Pancreas (tissue), 10 donors: ENCODE measurements at regions not wholly inside any gene's neighbourhood (a gene's known extent, or its start where the extent isn't known, plus 50 kb on each side); places are given as distances from the start of the nearest gene placed in this dataset.

Experiments
- ATAC-seq, 4 donors: fragments of 200-7000 bp; cut with Tn5 transposase; one replicate each; pipeline versions ENCODE4 v1.8.0 to v1.9.1; 2020; ENCODE audit warnings: mild to moderate bottlenecking in 4 of 4, moderate library complexity in 4 of 4
- DNase-seq, 6 donors: peaks; one replicate each; pipeline ENCODE4 v3.0.0-alpha.2; 2020
- FAIRE-seq: peaks from 2 replicates; lab custom pipeline; 2012; peaks lifted over from hg19 to GRCh38; lab: Jason Lieb, UNC
- H3K27ac ChIP-seq, 4 donors: fragments of 200-600 bp; sonication (generic); 1 replicate in 3 of 4; 2 replicates in 1 of 4; pipeline versions ENCODE4 v1.5.0 to v1.8.0; 2020
- H3K27me3 ChIP-seq, 4 donors: fragments of 200-600 bp; one replicate each; pipeline ENCODE4 v1.8.0; 2021
- H3K36me3 ChIP-seq, 3 donors: fragments of 200-600 bp; sonication (generic) in 1 of 3; one replicate each; pipeline versions ENCODE4 v1.5.0 to v1.8.0; 2020 to 2021
- H3K4me1 ChIP-seq, 3 donors: fragments of 200-600 bp; one replicate each; pipeline ENCODE4 v1.8.0; 2021
- H3K4me3 ChIP-seq, 4 donors: fragments of 200-600 bp; sonication (generic) in 2 of 4; one replicate each; pipeline versions ENCODE4 v1.5.0 to v1.8.0; 2020 to 2021
- H3K9me3 ChIP-seq, 4 donors: fragments of 200-600 bp; one replicate each; pipeline ENCODE4 v1.8.0; 2021
- WGBS, 2 donors: extraction: QIAGEN DNeasy Blood & Tissue Kit; methylation state at CpG; one replicate each; pipeline ENCODE4 v1.1.7; 2013; 5-methylcytosine and 5-hydroxymethylcytosine counted together
- intact Hi-C, 3 donors: fragments of 100-400 bp; cut with DNase I; formaldehyde crosslinking; loops; one replicate each; pipeline versions ENCODE4 v1.11.1 to v1.14.2; 2022
- TF ChIP-seq, protein P1 (sequence below), 4 donors: fragments of 200-600 bp; sonication (generic) in 3 of 4; IDR thresholded peaks; one replicate each; pipeline versions ENCODE4 v1.5.0 to v1.8.0; 2021; ENCODE audit warnings: antibody characterized with exemption in 4 of 4
- donor health status: healthy with polysubstance abuse.
- donor health status: DM: no; HTN: no; CAD: no; lungs with moderate emphysema.
- donor health status: DM: no; HTN: no; CAD: no.
- donor health status: control.
- donor health status: control.
- donor health status: Bipolar disorder and iron deficiency.
- donor health status: DM: yes; HTN: yes; CAD: no.
- donor health status: DM: no; HTN: no; CAD: no.
- donor health status: DM: no; HTN: no; CAD: no.
- donor health status: DM: yes; HTN: yes; CAD: no.

DNA sequence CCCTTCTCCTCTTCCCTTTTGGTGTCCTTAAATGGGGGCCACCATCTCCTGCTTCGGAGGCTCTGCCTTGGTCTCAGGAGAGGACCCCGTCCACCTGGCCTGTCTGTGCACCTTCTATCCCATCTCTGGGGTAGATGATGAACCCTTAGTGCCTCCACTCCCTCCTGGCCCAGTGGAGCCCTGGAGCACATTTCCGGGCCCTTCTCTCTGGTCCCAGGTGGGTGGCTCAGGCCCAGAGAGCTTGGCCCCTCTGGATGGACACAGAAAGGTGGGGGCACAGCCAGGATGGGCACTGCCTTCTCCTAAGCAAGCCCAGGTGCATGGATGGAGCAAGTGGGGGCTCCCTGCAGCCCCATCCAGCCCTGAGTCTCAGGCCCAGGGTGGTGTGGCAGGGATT, 121.4 kb upstream of the RET start:
- intact Hi-C loops, result no loop called here
- no peaks in the 10 kb centered on the region for H3K4me1 ChIP-seq
- peak in 2 of 6 donors; percentile 7 to 39 for DNase-seq
- ATAC-seq, result no peak
- 78 to 90% methylated on average over 3 of the region's 3 CpGs for WGBS, 2 donors
- TF ChIP-seq, protein P1, sequence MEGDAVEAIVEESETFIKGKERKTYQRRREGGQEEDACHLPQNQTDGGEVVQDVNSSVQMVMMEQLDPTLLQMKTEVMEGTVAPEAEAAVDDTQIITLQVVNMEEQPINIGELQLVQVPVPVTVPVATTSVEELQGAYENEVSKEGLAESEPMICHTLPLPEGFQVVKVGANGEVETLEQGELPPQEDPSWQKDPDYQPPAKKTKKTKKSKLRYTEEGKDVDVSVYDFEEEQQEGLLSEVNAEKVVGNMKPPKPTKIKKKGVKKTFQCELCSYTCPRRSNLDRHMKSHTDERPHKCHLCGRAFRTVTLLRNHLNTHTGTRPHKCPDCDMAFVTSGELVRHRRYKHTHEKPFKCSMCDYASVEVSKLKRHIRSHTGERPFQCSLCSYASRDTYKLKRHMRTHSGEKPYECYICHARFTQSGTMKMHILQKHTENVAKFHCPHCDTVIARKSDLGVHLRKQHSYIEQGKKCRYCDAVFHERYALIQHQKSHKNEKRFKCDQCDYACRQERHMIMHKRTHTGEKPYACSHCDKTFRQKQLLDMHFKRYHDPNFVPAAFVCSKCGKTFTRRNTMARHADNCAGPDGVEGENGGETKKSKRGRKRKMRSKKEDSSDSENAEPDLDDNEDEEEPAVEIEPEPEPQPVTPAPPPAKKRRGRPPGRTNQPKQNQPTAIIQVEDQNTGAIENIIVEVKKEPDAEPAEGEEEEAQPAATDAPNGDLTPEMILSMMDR (IDR thresholded peaks at IDR 0.05), result no peak
- no peak overlapping the region for H3K4me3 ChIP-seq
- no peak for FAIRE-seq
- H3K27ac ChIP-seq, result no peak overlapping the region
- H3K9me3 ChIP-seq, result no peaks in the 10 kb centered on the region
- H3K27me3 ChIP-seq, result no peaks in the 10 kb centered on the region
- H3K36me3 ChIP-seq, result no peaks in the 10 kb centered on the region

DNA sequence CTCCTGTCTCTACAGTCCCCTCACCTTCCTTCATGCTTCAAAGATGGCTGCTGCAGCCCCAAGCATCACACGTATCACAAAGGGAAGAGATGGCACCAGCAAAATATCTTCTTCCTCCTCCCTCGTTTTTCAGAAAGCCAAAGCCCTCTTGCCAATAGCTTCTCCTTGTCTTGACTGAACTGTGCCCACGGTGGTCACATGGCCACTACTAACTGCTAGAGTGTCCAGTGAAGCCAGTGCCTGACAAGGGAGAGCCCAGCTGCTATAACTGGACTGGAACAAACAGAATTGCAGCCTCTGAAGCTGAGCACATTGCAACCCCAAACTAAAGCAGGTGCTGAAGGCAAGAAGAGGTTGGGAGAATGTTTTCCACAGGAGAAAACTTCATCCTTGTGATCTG, 120.8 kb upstream of the RET start:
- no peaks in the 10 kb centered on the region for H3K27me3 ChIP-seq
- 72 to 78% methylated on average over 3 of the region's 3 CpGs for WGBS, 2 donors
- FAIRE-seq, result no peak
- TF ChIP-seq, protein P1 (IDR thresholded peaks at IDR 0.05), result no peak
- H3K4me1 ChIP-seq, result no peaks in the 10 kb centered on the region
- no peaks in the 10 kb centered on the region for H3K36me3 ChIP-seq
- H3K9me3 ChIP-seq, result no peaks in the 10 kb centered on the region
- intact Hi-C loops, result no loop called here
- no peak for ATAC-seq
- no peak overlapping the region for H3K27ac ChIP-seq
- no peak overlapping the region for H3K4me3 ChIP-seq
- no peak for DNase-seq

DNA sequence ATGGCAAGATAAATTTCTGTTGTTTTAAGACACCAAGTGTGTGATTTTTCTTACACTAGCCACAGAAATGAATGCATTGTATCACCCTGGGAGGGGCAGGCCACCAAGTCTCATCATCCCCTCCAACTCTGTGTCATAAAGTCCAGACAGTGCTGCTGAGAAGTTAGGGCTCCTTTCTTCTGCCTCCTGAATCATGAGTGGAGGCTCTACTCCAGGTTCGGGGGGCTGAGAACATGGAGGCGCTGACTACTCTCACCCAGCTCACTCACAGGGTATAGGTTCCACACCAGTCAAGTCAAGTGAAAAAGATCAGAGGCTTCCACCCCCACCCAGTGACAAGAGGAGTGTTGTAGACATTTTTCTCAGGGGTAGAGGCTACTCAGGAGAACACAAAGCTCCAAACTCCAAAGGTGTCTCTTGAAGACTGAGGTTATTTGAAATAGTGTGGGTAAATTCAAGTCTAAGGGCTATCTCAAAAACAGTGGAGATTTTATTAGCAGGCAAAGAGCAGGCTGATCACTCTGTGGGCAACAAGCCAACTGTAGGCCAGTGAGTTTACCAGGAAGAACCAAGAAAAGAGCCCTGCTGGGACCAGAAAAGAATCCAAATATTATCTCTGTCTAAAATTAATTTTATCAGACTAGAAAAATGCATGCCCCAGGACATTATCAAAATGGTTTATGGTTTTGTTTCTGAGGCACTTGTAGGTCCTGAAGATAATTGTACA, 118.6 kb upstream of the RET start:
- FAIRE-seq (no peak), ATAC-seq (no peak), DNase-seq (peak in 1 of 6 donors; percentile 4)
- WGBS, 2 donors, result 82 to 89% methylated on average over 2 of the region's 2 CpGs
- intact Hi-C loops, result no loop called here
- Histone ChIP-seq H3K9me3 (no peaks in the 10 kb centered on the region), H3K27ac (no peak overlapping the region), H3K36me3 (no peaks in the 10 kb centered on the region), H3K4me3 (no peak overlapping the region), H3K27me3 (no peaks in the 10 kb centered on the region), H3K4me1 (no peaks in the 10 kb centered on the region)
- TF ChIP-seq, protein P1 (IDR thresholded peaks at IDR 0.05), result no peak

DNA sequence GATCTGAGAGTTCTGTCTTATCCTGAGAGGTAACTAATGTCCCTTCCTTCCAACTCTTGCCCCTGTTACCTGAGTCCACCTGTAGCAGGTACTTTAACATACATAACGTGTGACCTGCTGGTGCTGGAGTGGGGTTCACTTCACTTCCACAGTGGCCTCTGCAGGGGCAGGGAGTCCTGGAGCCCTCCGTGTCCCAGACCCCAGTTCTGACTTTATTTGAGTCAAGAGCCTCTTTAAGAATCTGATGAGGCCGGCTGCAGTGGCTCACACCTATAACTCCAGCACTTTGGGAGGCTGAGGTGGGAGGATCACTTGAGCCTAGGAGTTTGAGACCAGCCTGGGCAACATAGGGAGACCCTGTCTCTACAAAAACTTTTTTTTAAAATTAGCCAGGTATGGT, 117.0 kb upstream of the RET start:
- no peaks in the 10 kb centered on the region for H3K36me3 ChIP-seq
- TF ChIP-seq, protein P1 (IDR thresholded peaks at IDR 0.05), result no peak
- intact Hi-C loops, result no loop called here
- WGBS, 2 donors, result 72 to 76% methylated on average over 3 of the region's 3 CpGs
- FAIRE-seq, result no peak
- peak in 1 of 6 donors; percentile 3 for DNase-seq
- H3K4me1 ChIP-seq, result no peaks in the 10 kb centered on the region
- no peaks in the 10 kb centered on the region for H3K9me3 ChIP-seq
- no peak overlapping the region for H3K4me3 ChIP-seq
- H3K27ac ChIP-seq, result no peak overlapping the region
- H3K27me3 ChIP-seq, result no peaks in the 10 kb centered on the region
- ATAC-seq, result no peak

DNA sequence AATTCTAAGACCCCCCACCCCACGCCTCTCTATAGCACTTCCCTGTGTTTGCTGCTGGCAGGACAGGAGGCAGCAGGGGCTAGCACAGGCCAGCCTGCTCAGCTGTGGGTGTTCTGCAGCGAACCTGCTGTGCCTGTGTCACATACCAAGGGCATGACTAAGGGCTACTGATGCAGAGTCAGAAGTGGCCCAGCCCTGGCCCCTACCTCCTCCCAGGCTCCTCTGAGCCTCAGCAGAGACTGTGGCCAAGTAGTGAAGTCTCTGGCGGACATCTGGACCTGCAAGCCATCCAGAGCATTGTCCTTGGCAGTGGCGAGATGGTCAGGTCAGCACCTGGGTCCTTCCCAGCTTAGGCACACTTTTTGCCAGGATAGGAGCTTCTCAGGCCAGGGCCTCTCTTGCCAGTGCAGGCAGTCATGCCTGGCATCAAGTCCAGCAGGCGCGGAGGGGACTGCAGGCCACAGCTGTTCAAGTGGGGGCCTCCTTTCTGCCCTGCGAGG, 116.3 kb upstream of the RET start:
- Histone ChIP-seq H3K27me3 (no peaks in the 10 kb centered on the region), H3K36me3 (no peaks in the 10 kb centered on the region), H3K27ac (no peak overlapping the region), H3K9me3 (no peaks in the 10 kb centered on the region), H3K4me3 (no peak overlapping the region), H3K4me1 (no peaks in the 10 kb centered on the region)
- WGBS, 2 donors, result 68 to 74% methylated on average over 7 of the region's 7 CpGs
- DNase-seq (peak in 3 of 6 donors; percentile 6 to 29 (median 18)), FAIRE-seq (no peak), ATAC-seq (peak in 3 of 4 donors; percentile 37 to 81 (median 45))
- TF ChIP-seq, protein P1 (IDR thresholded peaks at IDR 0.05), result no peak
- intact Hi-C loops, result no loop called here
